ENCODE measurements at regions not wholly inside any gene's neighbourhood (a gene's known extent, or its start where the extent isn't known, plus 50 kb on each side); places are given as distances from the start of the nearest gene placed in this dataset.

DNA sequence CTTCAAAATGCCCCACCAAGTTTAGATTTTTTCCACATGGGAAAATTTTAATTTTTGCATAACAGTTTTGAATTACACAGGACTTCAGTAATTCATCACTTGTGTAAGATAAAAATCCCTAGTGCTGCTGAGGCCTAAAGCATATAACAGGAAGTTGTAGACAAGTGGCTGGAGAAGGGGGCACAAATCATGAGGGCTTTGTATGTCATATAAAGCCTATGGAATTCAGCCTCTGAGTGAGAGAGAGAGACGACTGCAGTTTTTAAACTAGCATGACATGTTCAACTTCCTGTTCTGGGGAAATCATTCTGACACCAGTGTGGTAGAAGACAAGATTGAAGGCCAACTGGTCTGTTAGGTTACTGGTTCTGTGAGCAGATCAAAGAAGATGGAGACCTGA is 187.3 kb upstream of the CHST9 start:
- no peak overlapping the region for H3K9ac ChIP-seq
- no peaks in the 10 kb centered on the region for H3K79me2 ChIP-seq (ENCODE audit: low read depth)
- no peak for DNase-seq (ENCODE audit: low spot score)
- H3K9me3 ChIP-seq (ENCODE audit: low read depth), result no peaks in the 10 kb centered on the region
- no peaks in the 10 kb centered on the region for H4K20me1 ChIP-seq (ENCODE audit: low read depth)
- no peaks in the 10 kb centered on the region for H3F3A ChIP-seq (ENCODE audit: low read depth)
- Mint-ChIP-seq H3K4me1 (peaks cover 16% of the 10 kb centered on the region), H3K36me3 (peaks cover 1% of the 10 kb centered on the region), H3K4me3 (no peak overlapping the region), H3K27me3 (ENCODE audit: insufficient read depth, low read depth) (no peaks in the 10 kb centered on the region), H3K27ac (no peak overlapping the region), H3K9me3 (peaks cover 3% of the 10 kb centered on the region)
- no peaks in the 10 kb centered on the region for H3K27me3 ChIP-seq
- TF ChIP-seq EZH2 (IDR thresholded peaks at IDR 0.05) (no peak), EZH2phosphoT487 (IDR thresholded peaks at IDR 0.05) (no peak)
- TF ChIP-seq, protein P1, sequence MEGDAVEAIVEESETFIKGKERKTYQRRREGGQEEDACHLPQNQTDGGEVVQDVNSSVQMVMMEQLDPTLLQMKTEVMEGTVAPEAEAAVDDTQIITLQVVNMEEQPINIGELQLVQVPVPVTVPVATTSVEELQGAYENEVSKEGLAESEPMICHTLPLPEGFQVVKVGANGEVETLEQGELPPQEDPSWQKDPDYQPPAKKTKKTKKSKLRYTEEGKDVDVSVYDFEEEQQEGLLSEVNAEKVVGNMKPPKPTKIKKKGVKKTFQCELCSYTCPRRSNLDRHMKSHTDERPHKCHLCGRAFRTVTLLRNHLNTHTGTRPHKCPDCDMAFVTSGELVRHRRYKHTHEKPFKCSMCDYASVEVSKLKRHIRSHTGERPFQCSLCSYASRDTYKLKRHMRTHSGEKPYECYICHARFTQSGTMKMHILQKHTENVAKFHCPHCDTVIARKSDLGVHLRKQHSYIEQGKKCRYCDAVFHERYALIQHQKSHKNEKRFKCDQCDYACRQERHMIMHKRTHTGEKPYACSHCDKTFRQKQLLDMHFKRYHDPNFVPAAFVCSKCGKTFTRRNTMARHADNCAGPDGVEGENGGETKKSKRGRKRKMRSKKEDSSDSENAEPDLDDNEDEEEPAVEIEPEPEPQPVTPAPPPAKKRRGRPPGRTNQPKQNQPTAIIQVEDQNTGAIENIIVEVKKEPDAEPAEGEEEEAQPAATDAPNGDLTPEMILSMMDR (IDR thresholded peaks at IDR 0.05), result no peak
- H3K36me3 ChIP-seq, result no peaks in the 10 kb centered on the region
- H3K4me2 ChIP-seq, result no peak overlapping the region
- H2AFZ ChIP-seq (replicated peaks), result no peak overlapping the region
- no peak overlapping the region for H3K4me3 ChIP-seq
- no peak overlapping the region for H3K27ac ChIP-seq
- H3K4me1 ChIP-seq, result peaks cover 5% of the 10 kb centered on the region

DNA sequence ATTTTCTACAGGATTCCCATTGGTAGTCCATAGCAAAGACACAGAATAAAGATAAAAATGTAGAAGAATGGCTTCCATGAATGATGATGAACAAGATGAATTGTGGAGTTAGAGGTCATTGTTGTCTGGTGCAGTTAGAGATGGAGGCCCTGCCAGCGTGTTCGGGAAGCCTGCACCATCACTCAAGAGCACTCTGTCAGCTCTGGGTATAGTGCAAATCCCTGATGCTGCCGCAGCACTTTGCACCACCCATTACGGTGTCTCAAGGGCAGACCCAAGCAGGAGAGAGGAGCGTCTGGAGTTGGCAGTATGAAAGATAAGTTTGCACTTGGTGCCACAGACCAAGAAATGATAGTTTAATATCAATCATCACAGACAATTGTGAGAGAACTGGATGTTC is 181.6 kb upstream of the CHST9 start:
- no peaks in the 10 kb centered on the region for H3K79me2 ChIP-seq (ENCODE audit: low read depth)
- Mint-ChIP-seq H3K27me3 (ENCODE audit: insufficient read depth, low read depth) (peaks cover 2% of the 10 kb centered on the region), H3K9me3 (peaks cover 6% of the 10 kb centered on the region), H3K36me3 (peaks cover 5% of the 10 kb centered on the region), H3K4me3 (no peak overlapping the region), H3K4me1 (peaks cover 12% of the 10 kb centered on the region), H3K27ac (no peak overlapping the region)
- no peak for DNase-seq (ENCODE audit: low spot score)
- H3K9ac ChIP-seq, result no peak overlapping the region
- no peaks in the 10 kb centered on the region for H3K4me1 ChIP-seq
- H3K4me3 ChIP-seq, result no peak overlapping the region
- H3K9me3 ChIP-seq (ENCODE audit: low read depth), result no peaks in the 10 kb centered on the region
- H3F3A ChIP-seq (ENCODE audit: low read depth), result no peaks in the 10 kb centered on the region
- no peak overlapping the region for H2AFZ ChIP-seq (replicated peaks)
- no peak for TF ChIP-seq EZH2phosphoT487 (IDR thresholded peaks at IDR 0.05)
- no peak for TF ChIP-seq EZH2 (IDR thresholded peaks at IDR 0.05)
- TF ChIP-seq, protein P1 (IDR thresholded peaks at IDR 0.05), result no peak
- H4K20me1 ChIP-seq (ENCODE audit: low read depth), result no peaks in the 10 kb centered on the region
- no peaks in the 10 kb centered on the region for H3K27me3 ChIP-seq
- H3K27ac ChIP-seq, result no peak overlapping the region
- H3K36me3 ChIP-seq, result no peaks in the 10 kb centered on the region
- no peak overlapping the region for H3K4me2 ChIP-seq

DNA sequence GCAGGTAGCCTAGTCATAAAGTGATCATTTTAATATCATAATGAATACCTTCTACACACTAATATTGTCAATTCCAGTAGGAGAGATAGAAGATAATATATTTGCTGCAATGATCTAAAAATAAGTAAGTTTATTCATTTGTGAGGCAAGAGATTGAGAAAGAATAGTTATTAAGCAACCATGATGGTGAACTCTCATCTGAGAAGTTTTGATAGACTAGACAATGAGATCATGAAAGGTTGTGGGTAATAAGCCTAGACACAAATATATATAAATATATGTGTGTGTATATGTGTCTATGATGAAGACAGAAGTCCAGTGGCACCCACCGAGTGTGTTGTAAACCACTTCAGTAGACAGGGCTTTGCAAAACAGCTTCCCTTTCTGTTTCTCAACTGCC is 181.0 kb upstream of the CHST9 start:
- Histone ChIP-seq H3F3A (ENCODE audit: low read depth) (no peaks in the 10 kb centered on the region), H3K79me2 (ENCODE audit: low read depth) (no peaks in the 10 kb centered on the region), H3K9ac (no peak overlapping the region), H4K20me1 (ENCODE audit: low read depth) (no peaks in the 10 kb centered on the region), H3K27ac (no peak overlapping the region), H3K4me1 (no peaks in the 10 kb centered on the region), H3K4me2 (no peak overlapping the region), H3K36me3 (no peaks in the 10 kb centered on the region), H2AFZ (replicated peaks) (no peak overlapping the region), H3K4me3 (no peak overlapping the region), H3K9me3 (ENCODE audit: low read depth) (no peaks in the 10 kb centered on the region), H3K27me3 (no peaks in the 10 kb centered on the region)
- H3K4me1 Mint-ChIP-seq, result peaks cover 12% of the 10 kb centered on the region
- DNase-seq (ENCODE audit: low spot score), result no peak
- no peak overlapping the region for H3K27ac Mint-ChIP-seq
- H3K36me3 Mint-ChIP-seq, result peaks cover 5% of the 10 kb centered on the region
- TF ChIP-seq EZH2 (IDR thresholded peaks at IDR 0.05) (no peak), EZH2phosphoT487 (IDR thresholded peaks at IDR 0.05) (no peak)
- TF ChIP-seq, protein P1 (IDR thresholded peaks at IDR 0.05), result no peak
- H3K4me3 Mint-ChIP-seq, result no peak overlapping the region
- peaks cover 2% of the 10 kb centered on the region for H3K27me3 Mint-ChIP-seq (ENCODE audit: insufficient read depth, low read depth)
- H3K9me3 Mint-ChIP-seq, result peaks cover 6% of the 10 kb centered on the region
